Activated gamma-delta T cell (primary cell): ENCODE measurements at regions not wholly inside any gene's neighbourhood (a gene's known extent, or its start where the extent isn't known, plus 50 kb on each side); places are given as distances from the start of the nearest gene placed in this dataset.
"Not testable (repeated sequence)": the region's sequence is repeated elsewhere in the genome, so short reads cannot be mapped to it uniquely, and the experiment has no call there.

Experiments used
- DNase-seq: peaks from one replicate; lab custom pipeline; 2025; lab: John Stamatoyannopoulos, UW

DNA sequence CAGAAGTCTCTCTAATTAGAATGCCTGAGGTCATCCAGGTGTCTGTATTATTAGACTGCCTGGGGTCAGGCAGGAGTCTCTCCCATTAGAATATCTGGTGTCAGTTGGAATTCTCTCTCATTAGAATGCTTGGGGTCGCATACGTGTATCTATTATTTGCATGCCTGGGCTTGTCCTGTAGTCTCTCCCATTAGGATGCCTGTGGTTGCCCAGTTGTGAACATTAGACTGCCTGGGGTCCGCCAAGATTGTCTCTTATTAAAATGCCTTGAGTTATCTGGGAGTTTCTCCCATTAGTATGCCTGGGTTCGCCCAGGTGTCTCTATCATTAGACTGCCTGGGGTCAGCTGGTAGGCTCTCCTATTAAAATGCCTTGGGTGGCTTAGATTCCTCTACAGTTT lies 1494.7 kb downstream of the UQCRFS1 start:
- DNase-seq, result no peak

GRCh38 chr19:27717825-27718224 lies 1495.1 kb downstream of the UQCRFS1 start:
- no peak for DNase-seq

GRCh38 chr19:27716922-27717321 lies 1496.0 kb downstream of the UQCRFS1 start:
- no peak for DNase-seq

GRCh38 chr19:27714857-27715256 lies 1498.1 kb downstream of the UQCRFS1 start:
- DNase-seq, result no peak

DNA sequence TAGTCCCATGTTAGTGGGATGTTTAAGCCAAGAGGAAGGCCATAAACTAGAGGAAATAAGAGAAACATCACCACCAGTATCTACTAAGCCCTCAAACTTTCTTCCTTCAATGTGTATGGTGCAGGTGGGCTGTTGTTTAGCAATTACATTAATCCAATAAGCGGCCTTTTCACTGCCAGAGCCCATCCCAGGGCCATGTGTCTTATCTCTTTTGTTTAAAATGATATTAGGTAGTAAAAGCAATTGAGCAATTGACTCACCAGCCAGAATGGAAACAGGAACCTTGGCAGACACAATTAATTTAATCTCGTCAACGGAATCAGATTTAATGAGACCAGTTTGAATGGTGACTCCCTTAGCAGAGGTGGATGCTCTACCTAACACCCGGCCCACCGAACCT lies 1503.5 kb downstream of the UQCRFS1 start:
- no peak for DNase-seq

DNA sequence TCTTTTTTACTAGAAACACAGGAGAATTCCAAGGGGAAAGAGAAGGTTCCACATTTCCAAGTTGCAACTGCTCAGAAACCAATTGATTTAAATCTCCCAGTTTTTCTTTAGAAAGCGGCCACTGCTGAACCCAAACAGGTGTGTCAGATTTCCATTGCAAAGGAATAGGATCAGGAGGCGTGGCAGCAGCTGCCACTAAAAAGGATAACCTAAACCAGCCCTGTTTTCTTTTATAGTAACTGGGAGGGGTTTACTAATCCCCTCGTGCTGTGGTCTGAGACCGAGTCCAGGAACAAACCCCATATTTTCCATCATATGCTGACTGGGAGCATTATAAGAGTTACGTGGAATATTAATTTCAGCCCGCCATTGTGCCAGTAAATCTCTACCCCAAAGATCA lies 1504.0 kb downstream of the UQCRFS1 start:
- not testable (repeated sequence) for DNase-seq

- not testable (repeated sequence) for DNase-seq
Observed at GRCh38 chr19:27707026-27707425, 1505.9 kb downstream of the UQCRFS1 start.

- no peak for DNase-seq
Observed at GRCh38 chr19:27705896-27706295, 1507.1 kb downstream of the UQCRFS1 start.

GRCh38 chr19:27694361-27695055 lies 1518.4 kb downstream of the UQCRFS1 start:
- no peak for DNase-seq

- no peak for DNase-seq
Observed at GRCh38 chr19:27691991-27692390, 1521.0 kb downstream of the UQCRFS1 start.

- no peak for DNase-seq
Observed at GRCh38 chr19:27689734-27690241, 1523.2 kb downstream of the UQCRFS1 start.

DNA sequence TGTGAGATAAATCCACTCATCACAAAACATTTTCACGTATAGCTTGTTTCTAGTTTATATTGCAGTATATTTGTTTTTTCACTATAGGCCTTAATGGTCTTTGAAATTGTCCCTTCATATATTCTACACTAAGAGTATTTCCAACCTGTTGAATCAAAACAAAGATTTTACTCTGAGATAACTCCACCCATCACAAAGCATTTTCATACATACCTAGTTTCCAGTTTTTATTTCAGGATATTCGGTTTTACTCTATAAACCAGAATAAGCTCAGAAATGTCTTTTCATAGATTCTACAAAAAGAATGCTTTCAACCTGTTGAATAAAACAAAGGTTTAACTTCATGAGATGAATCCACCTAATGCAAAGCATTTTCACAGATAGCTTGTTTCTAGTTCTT lies 1528.7 kb downstream of the UQCRFS1 start:
- no peak for DNase-seq

- no peak for DNase-seq
Observed at GRCh38 chr19:27681972-27682371, 1531.0 kb downstream of the UQCRFS1 start.

- DNase-seq, result no peak
Observed at GRCh38 chr19:27679905-27680304, 1533.0 kb downstream of the UQCRFS1 start.

DNA sequence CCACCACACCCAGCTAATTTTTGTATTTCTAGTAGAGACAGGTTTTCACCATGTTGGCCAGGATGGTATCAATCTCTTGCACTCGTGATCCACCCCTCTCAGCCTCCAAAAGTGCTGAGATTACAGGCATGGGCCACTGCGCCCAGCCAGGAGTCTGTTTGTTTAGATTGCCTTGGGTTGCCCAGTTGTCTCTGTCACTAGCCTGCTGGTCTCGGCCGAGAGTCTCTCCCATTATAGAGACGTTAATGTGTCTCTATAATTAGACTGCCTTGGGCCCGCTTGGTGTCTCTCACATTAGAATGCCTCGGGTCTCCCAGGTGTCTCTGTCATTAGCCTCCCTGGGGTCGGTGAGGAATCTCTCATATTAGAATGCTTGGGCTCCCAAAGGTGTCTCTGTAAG lies 1533.6 kb downstream of the UQCRFS1 start:
- DNase-seq, result no peak

DNA sequence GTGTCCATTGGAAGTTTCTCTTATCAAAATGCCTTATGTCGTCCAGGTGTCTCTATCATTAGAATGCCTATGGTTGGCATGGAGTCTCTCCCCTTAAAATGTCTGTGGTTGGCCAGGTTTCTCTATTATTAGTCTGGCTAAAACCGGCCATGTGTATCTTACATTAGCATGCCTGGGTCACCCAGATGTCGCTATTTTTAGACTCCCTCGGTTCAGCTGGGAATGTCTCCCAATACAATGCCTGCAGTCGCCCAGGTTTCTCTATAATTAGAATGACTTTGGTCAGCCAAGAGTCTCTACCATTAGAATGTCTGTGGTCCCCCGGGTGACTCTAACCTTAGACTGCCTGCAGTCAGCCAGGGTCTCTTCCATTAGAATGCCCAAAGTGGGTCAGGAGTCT lies 1536.1 kb downstream of the UQCRFS1 start:
- no peak for DNase-seq

GRCh38 chr19:27676334-27676733 lies 1536.6 kb downstream of the UQCRFS1 start:
- DNase-seq, result no peak

DNA sequence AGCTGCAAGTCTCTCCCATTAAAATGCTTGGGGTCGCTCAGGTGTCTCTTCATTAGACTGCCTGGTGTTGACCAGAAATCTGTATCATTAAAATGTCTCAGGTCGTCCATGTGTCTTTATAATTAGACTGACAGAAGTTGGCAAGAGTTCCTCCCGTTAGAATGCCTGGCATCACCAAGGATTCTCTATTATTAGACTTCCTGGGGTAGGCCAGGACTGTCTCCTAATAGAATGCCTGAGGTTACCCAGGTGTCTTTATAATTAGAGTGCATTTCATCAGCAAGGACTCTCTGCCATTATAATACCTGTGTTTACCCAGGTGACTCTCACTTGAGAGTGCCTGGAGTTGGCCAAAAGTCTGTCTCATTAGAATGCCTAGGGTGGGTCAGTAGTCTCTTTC lies 1537.2 kb downstream of the UQCRFS1 start:
- DNase-seq, result no peak

- DNase-seq, result no peak
Observed at GRCh38 chr19:27674701-27675100, 1538.2 kb downstream of the UQCRFS1 start.

DNA sequence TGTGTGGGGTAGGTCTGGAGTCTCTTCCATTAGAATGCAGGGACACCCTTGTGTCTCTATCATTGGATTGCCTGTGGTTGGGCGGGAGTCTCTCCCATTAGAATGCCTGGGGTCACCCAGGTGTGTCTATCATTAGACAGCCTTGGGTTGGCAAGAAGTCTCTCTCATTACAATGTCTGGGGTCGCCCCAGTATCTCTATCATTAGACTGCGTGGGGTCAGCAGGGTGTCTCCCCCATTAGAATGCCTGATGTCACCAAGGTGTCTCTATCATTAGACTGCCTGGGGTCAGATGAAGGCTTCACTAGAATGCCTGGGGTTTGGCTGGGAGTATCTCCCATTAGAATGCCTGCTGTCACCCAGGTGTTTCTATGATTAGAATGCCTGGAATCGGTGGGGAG lies 1539.0 kb downstream of the UQCRFS1 start:
- DNase-seq, result no peak

DNA sequence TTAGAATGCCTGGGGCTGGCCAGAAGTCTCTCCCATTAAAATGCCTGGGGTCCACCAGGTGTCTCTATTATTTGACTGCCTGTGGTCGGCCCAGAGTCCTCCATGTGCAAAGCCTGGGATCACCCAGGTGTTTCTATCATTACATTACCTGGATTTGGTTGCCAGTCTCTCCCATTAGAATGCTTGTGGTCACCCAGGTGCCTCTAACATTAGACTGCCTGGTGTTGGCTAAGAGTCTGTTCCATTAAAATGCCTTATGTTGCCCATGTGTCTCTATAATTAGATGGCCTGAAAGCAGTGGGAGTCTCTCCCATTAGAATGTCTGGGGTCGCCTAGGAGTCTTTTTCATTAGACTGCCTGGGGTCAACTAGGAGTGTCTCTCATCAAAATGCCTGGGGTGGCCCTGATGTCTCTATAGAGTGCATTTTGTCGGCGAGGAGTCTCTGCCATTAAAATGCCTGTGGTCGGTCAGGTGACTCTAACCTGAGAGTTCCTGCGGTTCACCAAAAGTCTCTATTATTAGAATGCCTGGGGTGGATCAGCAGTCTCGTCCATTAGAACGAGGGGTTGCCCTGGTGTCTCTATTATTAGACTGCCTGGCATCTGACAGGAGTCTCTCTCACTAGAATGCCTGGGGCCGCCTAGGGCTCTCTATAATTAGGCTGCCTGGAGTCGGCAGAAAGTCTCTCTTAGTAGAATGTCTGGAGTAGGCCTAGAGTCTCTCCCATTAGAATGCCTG lies 1540.5 kb downstream of the UQCRFS1 start:
- no peak for DNase-seq

- DNase-seq, result no peak
Observed at GRCh38 chr19:27671876-27672275, 1541.1 kb downstream of the UQCRFS1 start.

- DNase-seq, result no peak
Observed at GRCh38 chr19:27660428-27660827, 1552.5 kb downstream of the UQCRFS1 start.
